Endothelial cell of umbilical vein (primary cell): ENCODE measurements at regions not wholly inside any gene's neighbourhood (a gene's known extent, or its start where the extent isn't known, plus 50 kb on each side); places are given as distances from the start of the nearest gene placed in this dataset.

Experiments
- EZH2 ChIP-seq: IDR thresholded peaks from 2 replicates; pipeline ENCODE4 v1.6.1; 2012; ENCODE audit warnings: borderline replicate concordance, low read depth, mild to moderate bottlenecking, moderate library complexity, low read length, inconsistent platforms; ENCODE audit not compliant: severe bottlenecking
- JUN ChIP-seq: IDR thresholded peaks from 2 replicates; pipeline ENCODE4 v1.6.1; 2011; ENCODE audit warnings: borderline replicate concordance, low read depth; ENCODE audit not compliant: insufficient read length, insufficient read depth
- TF ChIP-seq, protein P1 (sequence below), 2 donors: IDR thresholded peaks; 1 replicate in 1 of 2; 2 replicates in 1 of 2; pipeline ENCODE4 v1.5.1; 2011; ENCODE audit warnings: low read length in 2 of 2, mild to moderate bottlenecking in 2 of 2, moderate library complexity in 2 of 2, control low read depth in 1 of 2, inconsistent platforms in 1 of 2, low read depth in 1 of 2; ENCODE audit not compliant: insufficient read depth in 1 of 2; ENCODE audit errors: extremely low read depth in 1 of 2

DNA sequence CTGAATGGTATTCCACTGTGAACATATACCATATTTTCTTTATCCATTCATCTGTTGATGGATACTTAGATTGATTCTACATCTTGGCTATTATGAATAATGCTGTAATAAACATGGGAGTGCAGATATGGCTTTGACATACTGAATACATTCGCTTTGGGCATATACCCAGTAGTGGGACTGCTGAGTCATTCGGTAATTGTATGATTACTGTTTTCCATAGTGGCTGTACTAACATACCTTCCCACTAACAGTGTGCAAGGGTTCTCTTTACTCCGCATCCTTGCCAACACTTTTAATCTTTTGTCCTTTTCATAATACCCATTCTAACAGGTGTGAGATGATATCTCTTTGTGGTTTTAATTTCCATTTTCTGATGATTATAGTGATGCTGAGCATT is 98.2 kb upstream of the ESR1 start:
- TF ChIP-seq JUN (no peak), EZH2 (no peak)
- TF ChIP-seq, protein P1, sequence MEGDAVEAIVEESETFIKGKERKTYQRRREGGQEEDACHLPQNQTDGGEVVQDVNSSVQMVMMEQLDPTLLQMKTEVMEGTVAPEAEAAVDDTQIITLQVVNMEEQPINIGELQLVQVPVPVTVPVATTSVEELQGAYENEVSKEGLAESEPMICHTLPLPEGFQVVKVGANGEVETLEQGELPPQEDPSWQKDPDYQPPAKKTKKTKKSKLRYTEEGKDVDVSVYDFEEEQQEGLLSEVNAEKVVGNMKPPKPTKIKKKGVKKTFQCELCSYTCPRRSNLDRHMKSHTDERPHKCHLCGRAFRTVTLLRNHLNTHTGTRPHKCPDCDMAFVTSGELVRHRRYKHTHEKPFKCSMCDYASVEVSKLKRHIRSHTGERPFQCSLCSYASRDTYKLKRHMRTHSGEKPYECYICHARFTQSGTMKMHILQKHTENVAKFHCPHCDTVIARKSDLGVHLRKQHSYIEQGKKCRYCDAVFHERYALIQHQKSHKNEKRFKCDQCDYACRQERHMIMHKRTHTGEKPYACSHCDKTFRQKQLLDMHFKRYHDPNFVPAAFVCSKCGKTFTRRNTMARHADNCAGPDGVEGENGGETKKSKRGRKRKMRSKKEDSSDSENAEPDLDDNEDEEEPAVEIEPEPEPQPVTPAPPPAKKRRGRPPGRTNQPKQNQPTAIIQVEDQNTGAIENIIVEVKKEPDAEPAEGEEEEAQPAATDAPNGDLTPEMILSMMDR (IDR thresholded peaks at IDR 0.05; ENCODE audit: extremely low read depth in 1 of 2, insufficient read depth in 1 of 2, low read depth in 1 of 2, low read length in 2 of 2): no peak
